Osteocyte (in vitro differentiated cells): ENCODE measurements at regions not wholly inside any gene's neighbourhood (a gene's known extent, or its start where the extent isn't known, plus 50 kb on each side); places are given as distances from the start of the nearest gene placed in this dataset.

Experiments used
- DNase-seq: peaks from one replicate; pipeline ENCODE4 v3.0.0; 2021; ENCODE audit warnings: mixed read lengths; ENCODE audit not compliant: unreplicated experiment; ENCODE audit errors: extremely low spot score
- H3K27ac Mint-ChIP-seq: one replicate; pipeline ENCODE4 v1.8.0; 2021; ENCODE audit warnings: mild to moderate bottlenecking, mixed read lengths; ENCODE audit not compliant: unreplicated experiment
- H3K27me3 Mint-ChIP-seq: one replicate; pipeline ENCODE4 v1.8.0; 2021; ENCODE audit warnings: mixed read lengths; ENCODE audit not compliant: unreplicated experiment
- H3K36me3 Mint-ChIP-seq: one replicate; pipeline ENCODE4 v1.8.0; 2021; ENCODE audit warnings: mixed read lengths; ENCODE audit not compliant: unreplicated experiment
- H3K4me1 Mint-ChIP-seq: one replicate; pipeline ENCODE4 v1.8.0; 2021; ENCODE audit warnings: mixed read lengths; ENCODE audit not compliant: unreplicated experiment
- H3K4me3 Mint-ChIP-seq: one replicate; pipeline ENCODE4 v1.8.0; 2021; ENCODE audit warnings: mild to moderate bottlenecking, moderate library complexity, mixed read lengths; ENCODE audit not compliant: unreplicated experiment
- H3K9me3 Mint-ChIP-seq: one replicate; pipeline ENCODE4 v1.8.0; 2021; ENCODE audit warnings: mixed read lengths; ENCODE audit not compliant: unreplicated experiment
- TF ChIP-seq, protein P1 (sequence below): fragments of 200-600 bp; sonication (generic); IDR thresholded peaks from 2 replicates; pipeline ENCODE4 v1.5.0; 2021; ENCODE audit warnings: antibody characterized with exemption, mild to moderate bottlenecking, moderate library complexity

DNA sequence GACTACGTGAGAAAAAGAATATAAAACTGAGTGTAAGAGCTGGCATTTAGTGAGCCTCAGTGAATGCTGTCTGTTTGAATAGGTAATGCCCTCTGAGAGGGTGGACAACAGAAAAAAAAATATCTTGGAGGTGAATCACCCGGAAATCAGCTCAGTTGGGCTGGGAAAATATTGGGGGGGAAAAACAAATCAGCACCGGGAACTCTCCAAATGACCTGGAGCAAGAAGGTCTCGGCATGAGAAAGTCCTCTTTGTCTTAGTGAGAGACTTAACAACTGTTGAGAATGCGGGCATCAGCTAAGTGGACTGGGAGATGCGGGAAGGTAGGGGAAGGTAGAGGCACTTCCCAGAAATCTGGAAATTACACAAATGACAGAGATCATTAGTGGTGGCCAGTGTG lies 109.4 kb upstream of the POU3F3 start:
- no peak for DNase-seq
- Mint-ChIP-seq H3K9me3 (no peaks in the 10 kb centered on the region), H3K4me3 (no peak overlapping the region)

DNA sequence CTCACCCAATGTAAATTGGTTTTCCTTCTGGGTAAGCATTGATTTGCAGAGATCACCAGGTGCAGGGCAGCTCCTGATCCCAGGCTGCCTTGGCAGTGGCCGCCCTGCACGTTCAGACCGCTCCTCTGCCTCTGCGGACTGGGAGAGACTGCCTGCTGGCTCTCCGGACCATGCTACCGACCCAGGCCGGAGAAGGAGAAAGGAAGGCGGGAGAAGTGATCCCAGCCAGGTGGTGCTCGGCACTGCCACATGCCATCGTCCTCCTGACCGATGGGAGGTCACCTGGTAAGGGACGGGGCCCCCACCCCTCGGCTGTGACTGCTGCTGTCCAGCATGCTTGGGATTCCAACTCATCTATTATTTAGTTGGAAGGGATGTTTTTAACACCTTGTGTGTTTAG lies 108.1 kb upstream of the POU3F3 start:
- H3K4me1 Mint-ChIP-seq: peaks cover 3% of the 10 kb centered on the region
- H3K4me3 Mint-ChIP-seq: no peak overlapping the region
- H3K27me3 Mint-ChIP-seq: peaks cover 14% of the 10 kb centered on the region
- no peak overlapping the region for H3K27ac Mint-ChIP-seq
- no peaks in the 10 kb centered on the region for H3K9me3 Mint-ChIP-seq
- DNase-seq: peak; percentile 56
- TF ChIP-seq, protein P1, sequence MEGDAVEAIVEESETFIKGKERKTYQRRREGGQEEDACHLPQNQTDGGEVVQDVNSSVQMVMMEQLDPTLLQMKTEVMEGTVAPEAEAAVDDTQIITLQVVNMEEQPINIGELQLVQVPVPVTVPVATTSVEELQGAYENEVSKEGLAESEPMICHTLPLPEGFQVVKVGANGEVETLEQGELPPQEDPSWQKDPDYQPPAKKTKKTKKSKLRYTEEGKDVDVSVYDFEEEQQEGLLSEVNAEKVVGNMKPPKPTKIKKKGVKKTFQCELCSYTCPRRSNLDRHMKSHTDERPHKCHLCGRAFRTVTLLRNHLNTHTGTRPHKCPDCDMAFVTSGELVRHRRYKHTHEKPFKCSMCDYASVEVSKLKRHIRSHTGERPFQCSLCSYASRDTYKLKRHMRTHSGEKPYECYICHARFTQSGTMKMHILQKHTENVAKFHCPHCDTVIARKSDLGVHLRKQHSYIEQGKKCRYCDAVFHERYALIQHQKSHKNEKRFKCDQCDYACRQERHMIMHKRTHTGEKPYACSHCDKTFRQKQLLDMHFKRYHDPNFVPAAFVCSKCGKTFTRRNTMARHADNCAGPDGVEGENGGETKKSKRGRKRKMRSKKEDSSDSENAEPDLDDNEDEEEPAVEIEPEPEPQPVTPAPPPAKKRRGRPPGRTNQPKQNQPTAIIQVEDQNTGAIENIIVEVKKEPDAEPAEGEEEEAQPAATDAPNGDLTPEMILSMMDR: no peak
- H3K36me3 Mint-ChIP-seq: no peaks in the 10 kb centered on the region

More for the DNA sequence above, 109.4 kb upstream of the POU3F3 start:
- Mint-ChIP-seq H3K27me3 (peaks cover 11% of the 10 kb centered on the region), H3K4me1 (peaks cover 7% of the 10 kb centered on the region), H3K36me3 (no peaks in the 10 kb centered on the region), H3K27ac (no peak overlapping the region)
- TF ChIP-seq, protein P1: no peak

DNA sequence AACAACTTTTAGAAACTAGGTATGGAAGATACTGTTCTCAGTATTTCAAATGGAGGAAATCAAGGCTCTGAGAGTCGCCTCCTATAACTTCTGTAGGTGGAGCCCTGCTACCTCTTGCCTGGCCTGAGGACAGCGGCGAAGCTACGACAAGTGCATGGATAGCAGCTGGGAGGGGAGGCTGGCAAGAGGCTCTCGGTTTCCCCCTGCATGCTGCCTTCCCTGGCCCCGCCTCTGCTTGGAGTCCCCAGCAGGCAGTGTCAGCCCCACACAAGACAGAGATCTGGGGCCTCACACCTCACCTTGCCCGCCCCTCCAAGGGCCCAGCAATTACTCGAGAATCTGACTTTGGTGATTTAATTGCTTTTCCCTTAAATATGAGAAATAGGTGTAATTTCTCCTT lies 107.6 kb upstream of the POU3F3 start:
- Mint-ChIP-seq H3K9me3 (no peaks in the 10 kb centered on the region), H3K4me3 (no peak overlapping the region), H3K4me1 (peaks cover 3% of the 10 kb centered on the region), H3K36me3 (no peaks in the 10 kb centered on the region), H3K27me3 (peaks cover 10% of the 10 kb centered on the region), H3K27ac (no peak overlapping the region)
- TF ChIP-seq, protein P1: no peak
- peak; percentile 53 for DNase-seq

DNA sequence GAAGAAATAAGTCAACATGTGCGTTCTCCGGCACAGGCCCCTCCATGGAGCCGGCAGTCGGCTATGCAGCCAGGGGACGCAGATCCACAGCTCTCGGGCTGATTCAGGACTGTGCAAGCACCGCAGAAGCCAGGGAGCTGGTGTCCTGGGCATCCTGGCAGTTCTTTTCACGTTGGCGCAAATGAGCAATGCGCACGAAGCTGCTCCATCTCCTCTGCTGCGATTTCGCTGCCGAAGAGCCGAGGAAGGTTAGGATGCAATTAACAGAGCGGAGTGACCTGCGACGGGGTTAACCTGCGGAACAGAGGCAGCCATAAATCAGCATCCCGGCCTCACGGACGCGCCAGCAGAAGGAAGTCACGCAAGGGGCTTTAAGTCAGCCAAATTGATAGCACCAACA lies 107.1 kb upstream of the POU3F3 start:
- Mint-ChIP-seq H3K36me3 (no peaks in the 10 kb centered on the region), H3K4me3 (no peak overlapping the region)

DNA sequence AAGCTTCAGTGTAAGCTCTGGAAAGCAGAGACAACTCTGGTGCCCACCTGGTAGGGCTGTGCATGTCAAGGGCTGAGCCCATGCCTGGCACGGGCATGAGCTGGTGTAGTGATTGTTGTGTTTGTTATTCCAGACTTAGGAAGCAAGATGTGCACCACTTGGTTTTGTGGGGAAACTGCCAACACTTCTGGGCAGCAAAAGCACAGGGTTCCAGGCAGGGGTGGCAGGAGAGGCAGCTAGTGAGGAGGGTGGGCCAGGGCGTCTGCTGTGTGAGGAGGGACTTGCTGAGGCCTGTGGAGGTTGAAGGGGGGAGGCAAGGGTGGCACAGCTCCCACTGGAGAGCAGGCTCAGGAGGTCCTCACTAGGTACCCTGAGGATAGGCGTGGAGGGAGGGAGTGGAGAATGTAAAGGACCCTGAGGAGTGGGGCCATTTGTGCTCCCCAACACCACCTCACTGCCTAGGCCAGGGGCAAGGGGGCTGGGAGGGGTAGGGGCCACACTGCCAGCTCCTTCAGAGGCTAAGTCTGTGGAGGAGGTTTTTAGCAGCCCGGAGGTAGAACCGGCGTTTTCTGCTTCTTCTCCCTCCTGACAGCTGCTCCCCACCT lies 104.0 kb upstream of the POU3F3 start:
- Mint-ChIP-seq H3K27me3 (peaks cover 6% of the 10 kb centered on the region), H3K4me3 (no peak overlapping the region), H3K4me1 (peaks cover under 1% of the 10 kb centered on the region), H3K27ac (no peak overlapping the region), H3K36me3 (no peaks in the 10 kb centered on the region), H3K9me3 (no peaks in the 10 kb centered on the region)
- TF ChIP-seq, protein P1: no peak
- DNase-seq: peak; percentile 73

More for the DNA sequence above, 107.1 kb upstream of the POU3F3 start:
- DNase-seq: peak; percentile 76
- Mint-ChIP-seq H3K9me3 (no peaks in the 10 kb centered on the region), H3K27me3 (peaks cover 10% of the 10 kb centered on the region), H3K27ac (no peak overlapping the region), H3K4me1 (peaks cover 3% of the 10 kb centered on the region)
- TF ChIP-seq, protein P1: no peak
